ENCODE measurements at regions not wholly inside any gene's neighbourhood (a gene's known extent, or its start where the extent isn't known, plus 50 kb on each side); places are given as distances from the start of the nearest gene placed in this dataset.
"Not testable (repeated sequence)": the region's sequence is repeated elsewhere in the genome, so short reads cannot be mapped to it uniquely, and the experiment has no call there.

GRCh38 chr17:14604591-14605266 lies 303.8 kb downstream of the HS3ST3B1 start:
- Mint-ChIP-seq H3K9me3 (peaks cover 8% of the 10 kb centered on the region), H3K27ac (no peak overlapping the region), H3K4me1 (ENCODE audit: low read depth) (no peaks in the 10 kb centered on the region), H3K27me3 (ENCODE audit: insufficient read depth) (peaks cover 4% of the 10 kb centered on the region), H3K4me3 (no peak overlapping the region), H3K36me3 (ENCODE audit: low read depth) (no peaks in the 10 kb centered on the region)
- intact Hi-C loops (cut with micrococcal nuclease): no loop called here
- DNase-seq (ENCODE audit: low spot score): no peak

GRCh38 chr17:14596224-14596623 lies 295.3 kb downstream of the HS3ST3B1 start:
- no peak for DNase-seq (ENCODE audit: low spot score)
- Mint-ChIP-seq H3K27ac (no peak overlapping the region), H3K9me3 (peaks cover 6% of the 10 kb centered on the region), H3K27me3 (ENCODE audit: insufficient read depth) (peaks cover 2% of the 10 kb centered on the region), H3K36me3 (ENCODE audit: low read depth) (no peaks in the 10 kb centered on the region), H3K4me1 (ENCODE audit: low read depth) (no peaks in the 10 kb centered on the region), H3K4me3 (no peak overlapping the region)
- intact Hi-C loops (cut with micrococcal nuclease): no loop called here

GRCh38 chr17:14595656-14596055 lies 294.8 kb downstream of the HS3ST3B1 start:
- H3K4me1 Mint-ChIP-seq (ENCODE audit: low read depth): no peaks in the 10 kb centered on the region
- intact Hi-C loops (cut with micrococcal nuclease): no loop called here

GRCh38 chr17:14594690-14595089 lies 293.8 kb downstream of the HS3ST3B1 start:
- intact Hi-C loops (cut with micrococcal nuclease): no loop called here
- Mint-ChIP-seq H3K4me3 (no peak overlapping the region), H3K4me1 (ENCODE audit: low read depth) (no peaks in the 10 kb centered on the region), H3K36me3 (ENCODE audit: low read depth) (no peaks in the 10 kb centered on the region), H3K9me3 (peaks cover 6% of the 10 kb centered on the region), H3K27me3 (ENCODE audit: insufficient read depth) (peaks cover 2% of the 10 kb centered on the region), H3K27ac (no peak overlapping the region)
- DNase-seq (ENCODE audit: low spot score): no peak

More at GRCh38 chr17:14595656-14596055, 294.8 kb downstream of the HS3ST3B1 start:
- H3K4me3 Mint-ChIP-seq: no peak overlapping the region
- no peaks in the 10 kb centered on the region for H3K36me3 Mint-ChIP-seq (ENCODE audit: low read depth)
- no peak for DNase-seq (ENCODE audit: low spot score)
- H3K27ac Mint-ChIP-seq: no peak overlapping the region
- H3K27me3 Mint-ChIP-seq (ENCODE audit: insufficient read depth): peaks cover 2% of the 10 kb centered on the region
- H3K9me3 Mint-ChIP-seq: peaks cover 6% of the 10 kb centered on the region

- Mint-ChIP-seq H3K27me3 (ENCODE audit: insufficient read depth) (no peaks in the 10 kb centered on the region), H3K36me3 (ENCODE audit: low read depth) (no peaks in the 10 kb centered on the region), H3K9me3 (peaks cover 2% of the 10 kb centered on the region), H3K4me1 (ENCODE audit: low read depth) (no peaks in the 10 kb centered on the region), H3K27ac (no peak overlapping the region), H3K4me3 (no peak overlapping the region)
- no peak for DNase-seq (ENCODE audit: low spot score)
- intact Hi-C loops (cut with micrococcal nuclease): no loop called here
Observed at GRCh38 chr17:14593956-14594355, 293.1 kb downstream of the HS3ST3B1 start.

- H3K4me1 Mint-ChIP-seq (ENCODE audit: low read depth): no peaks in the 10 kb centered on the region
- no peak for DNase-seq (ENCODE audit: low spot score)
- no peak overlapping the region for H3K4me3 Mint-ChIP-seq
- H3K27me3 Mint-ChIP-seq (ENCODE audit: insufficient read depth): no peaks in the 10 kb centered on the region
- no peaks in the 10 kb centered on the region for H3K9me3 Mint-ChIP-seq
- intact Hi-C loops (cut with micrococcal nuclease): no loop called here
- H3K36me3 Mint-ChIP-seq (ENCODE audit: low read depth): no peaks in the 10 kb centered on the region
- no peak overlapping the region for H3K27ac Mint-ChIP-seq
Observed at GRCh38 chr17:14590459-14591250, 289.8 kb downstream of the HS3ST3B1 start.

GRCh38 chr17:14585099-14585498 lies 284.2 kb downstream of the HS3ST3B1 start:
- H3K36me3 Mint-ChIP-seq (ENCODE audit: low read depth): no peaks in the 10 kb centered on the region
- intact Hi-C loops (cut with micrococcal nuclease): no loop called here
- H3K9me3 Mint-ChIP-seq: no peaks in the 10 kb centered on the region
- H3K27ac Mint-ChIP-seq: no peak overlapping the region
- no peak for DNase-seq (ENCODE audit: low spot score)
- H3K4me1 Mint-ChIP-seq (ENCODE audit: low read depth): no peaks in the 10 kb centered on the region
- no peak overlapping the region for H3K4me3 Mint-ChIP-seq
- H3K27me3 Mint-ChIP-seq (ENCODE audit: insufficient read depth): peaks cover 3% of the 10 kb centered on the region

- no peaks in the 10 kb centered on the region for H3K4me1 Mint-ChIP-seq (ENCODE audit: low read depth)
- no peak overlapping the region for H3K27ac Mint-ChIP-seq
- H3K9me3 Mint-ChIP-seq: no peaks in the 10 kb centered on the region
- DNase-seq (ENCODE audit: low spot score): no peak
- no peak overlapping the region for H3K4me3 Mint-ChIP-seq
- intact Hi-C loops (cut with micrococcal nuclease): no loop called here
- H3K36me3 Mint-ChIP-seq (ENCODE audit: low read depth): no peaks in the 10 kb centered on the region
- peaks cover 3% of the 10 kb centered on the region for H3K27me3 Mint-ChIP-seq (ENCODE audit: insufficient read depth)
Observed at GRCh38 chr17:14582996-14583395, 282.1 kb downstream of the HS3ST3B1 start.

- Mint-ChIP-seq H3K27me3 (ENCODE audit: insufficient read depth) (peaks cover 3% of the 10 kb centered on the region), H3K4me1 (ENCODE audit: low read depth) (no peaks in the 10 kb centered on the region), H3K9me3 (no peaks in the 10 kb centered on the region), H3K36me3 (ENCODE audit: low read depth) (no peaks in the 10 kb centered on the region), H3K4me3 (no peak overlapping the region), H3K27ac (no peak overlapping the region)
- intact Hi-C loops (cut with micrococcal nuclease): no loop called here
- DNase-seq (ENCODE audit: low spot score): no peak
Observed at GRCh38 chr17:14581186-14581830, 280.4 kb downstream of the HS3ST3B1 start.

GRCh38 chr17:14580499-14580898 lies 279.6 kb downstream of the HS3ST3B1 start:
- Mint-ChIP-seq H3K4me3 (no peak overlapping the region), H3K27ac (no peak overlapping the region), H3K9me3 (no peaks in the 10 kb centered on the region), H3K4me1 (ENCODE audit: low read depth) (no peaks in the 10 kb centered on the region), H3K36me3 (ENCODE audit: low read depth) (no peaks in the 10 kb centered on the region), H3K27me3 (ENCODE audit: insufficient read depth) (peaks cover 3% of the 10 kb centered on the region)
- DNase-seq (ENCODE audit: low spot score): no peak
- intact Hi-C loops (cut with micrococcal nuclease): no loop called here

- DNase-seq (ENCODE audit: low spot score): no peak
- no peak overlapping the region for H3K4me3 Mint-ChIP-seq
- no peaks in the 10 kb centered on the region for H3K36me3 Mint-ChIP-seq (ENCODE audit: low read depth)
- intact Hi-C loops (cut with micrococcal nuclease): no loop called here
- H3K4me1 Mint-ChIP-seq (ENCODE audit: low read depth): no peaks in the 10 kb centered on the region
- H3K9me3 Mint-ChIP-seq: no peaks in the 10 kb centered on the region
- H3K27ac Mint-ChIP-seq: no peak overlapping the region
- peaks cover 7% of the 10 kb centered on the region for H3K27me3 Mint-ChIP-seq (ENCODE audit: insufficient read depth)
Observed at GRCh38 chr17:14579716-14580115, 278.8 kb downstream of the HS3ST3B1 start.

- no peak for DNase-seq (ENCODE audit: low spot score)
- H3K27ac Mint-ChIP-seq: no peak overlapping the region
- H3K9me3 Mint-ChIP-seq: no peaks in the 10 kb centered on the region
- intact Hi-C loops (cut with micrococcal nuclease): no loop called here
- H3K4me3 Mint-ChIP-seq: no peak overlapping the region
- H3K27me3 Mint-ChIP-seq (ENCODE audit: insufficient read depth): peaks cover 4% of the 10 kb centered on the region
- H3K4me1 Mint-ChIP-seq (ENCODE audit: low read depth): no peaks in the 10 kb centered on the region
- H3K36me3 Mint-ChIP-seq (ENCODE audit: low read depth): no peaks in the 10 kb centered on the region
Observed at GRCh38 chr17:14575471-14575953, 274.6 kb downstream of the HS3ST3B1 start.

GRCh38 chr17:14560325-14560724 lies 259.4 kb downstream of the HS3ST3B1 start:
- H3K27me3 Mint-ChIP-seq (ENCODE audit: insufficient read depth); intact Hi-C loops (cut with micrococcal nuclease); H3K4me1 Mint-ChIP-seq (ENCODE audit: low read depth): not testable (repeated sequence)

More at GRCh38 chr17:14560325-14560724, 259.4 kb downstream of the HS3ST3B1 start:
- not testable (repeated sequence) for H3K9me3 Mint-ChIP-seq; H3K36me3 Mint-ChIP-seq (ENCODE audit: low read depth); DNase-seq (ENCODE audit: low spot score); H3K4me3 Mint-ChIP-seq; H3K27ac Mint-ChIP-seq

All from activated T-helper 1 cell treated with anti-CD3 and anti-CD28 coated beads, Interleukin-12 subunit alpha, Interleukin-12 subunit beta, Interleukin-2, Interleukin-4 antibody, amounts not matched to agents 30 ng/mL and 10 ng/mL and 1 ng/mL, durations not matched to agents 14 hours and 24 hours and 36 hours (primary cell).